ENCODE measurements at regions not wholly inside any gene's neighbourhood (a gene's known extent, or its start where the extent isn't known, plus 50 kb on each side); places are given as distances from the start of the nearest gene placed in this dataset.

GRCh38 chr13:33426131-33426530 lies 140.6 kb upstream of the STARD13 start:
- TF ChIP-seq CTCF (IDR thresholded peaks at IDR 0.05) (no peak), POLR2AphosphoS5 (IDR thresholded peaks at IDR 0.05) (no peak)
